Prostate gland (tissue), 2 donors: ENCODE measurements at regions not wholly inside any gene's neighbourhood (a gene's known extent, or its start where the extent isn't known, plus 50 kb on each side); places are given as distances from the start of the nearest gene placed in this dataset.
"Not testable (repeated sequence)": the region's sequence is repeated elsewhere in the genome, so short reads cannot be mapped to it uniquely, and the experiment has no call there.

Experiments used
- DNase-seq: peaks from one replicate; pipeline ENCODE4 v3.0.0-alpha.2; 2019; ENCODE audit warnings: low spot score
- H3K27ac ChIP-seq, 2 donors: fragments of 200-600 bp; sonication (generic); 2 replicates each; pipeline ENCODE4 v1.5.1; 2017 to 2019
- H3K27me3 ChIP-seq: fragments of 200-600 bp; sonication (generic); replicated peaks from 2 replicates; pipeline ENCODE4 v1.5.1; 2019; ENCODE audit not compliant: insufficient read depth
- H3K36me3 ChIP-seq, 2 donors: fragments of 200-600 bp; sonication (generic); 1 replicate in 1 of 2; 2 replicates in 1 of 2; pipeline versions ENCODE4 v1.5.1 to v1.8.1; 2017 to 2019
- H3K4me1 ChIP-seq: fragments of 200-600 bp; sonication (generic); replicated peaks from 2 replicates; pipeline ENCODE4 v1.5.1; 2019
- H3K4me3 ChIP-seq, 2 donors: fragments of 200-600 bp; sonication (generic); 2 replicates each; pipeline ENCODE4 v1.5.1; 2017 to 2019
- H3K9me3 ChIP-seq: fragments of 200-600 bp; sonication (generic); 2 replicates; pipeline ENCODE4 v1.5.1; 2017
- CTCF ChIP-seq, 4 experiments: fragments of 200-600 bp in 2 of 4; fragments of 450-650 bp in 2 of 4; sonication (generic) in 2 of 4; IDR thresholded peaks; 1 replicate in 3 of 4; 2 replicates in 1 of 4; pipeline ENCODE4 v1.5.1; 2016 to 2019; ENCODE audit warnings: antibody characterized with exemption in 4 of 4, mild to moderate bottlenecking in 2 of 4, moderate library complexity in 2 of 4
- POLR2A ChIP-seq: fragments of 450-650 bp; IDR thresholded peaks from one replicate; pipeline ENCODE4 v1.6.1; 2016; ENCODE audit warnings: antibody characterized with exemption, mild to moderate bottlenecking
- POLR2AphosphoS5 ChIP-seq: sonication (generic); formaldehyde crosslinking; IDR thresholded peaks from one replicate; pipeline ENCODE4 v1.6.1; 2017; ENCODE audit warnings: antibody characterized with exemption
- WGBS: methylation state at CpG from one replicate; pipeline ENCODE4 v1.1.5; 2018; 5-methylcytosine and 5-hydroxymethylcytosine counted together
- intact Hi-C: fragments of 100-400 bp; cut with DNase I; formaldehyde crosslinking; loops from one replicate; pipeline ENCODE4 v1.14.2; 2022

DNA sequence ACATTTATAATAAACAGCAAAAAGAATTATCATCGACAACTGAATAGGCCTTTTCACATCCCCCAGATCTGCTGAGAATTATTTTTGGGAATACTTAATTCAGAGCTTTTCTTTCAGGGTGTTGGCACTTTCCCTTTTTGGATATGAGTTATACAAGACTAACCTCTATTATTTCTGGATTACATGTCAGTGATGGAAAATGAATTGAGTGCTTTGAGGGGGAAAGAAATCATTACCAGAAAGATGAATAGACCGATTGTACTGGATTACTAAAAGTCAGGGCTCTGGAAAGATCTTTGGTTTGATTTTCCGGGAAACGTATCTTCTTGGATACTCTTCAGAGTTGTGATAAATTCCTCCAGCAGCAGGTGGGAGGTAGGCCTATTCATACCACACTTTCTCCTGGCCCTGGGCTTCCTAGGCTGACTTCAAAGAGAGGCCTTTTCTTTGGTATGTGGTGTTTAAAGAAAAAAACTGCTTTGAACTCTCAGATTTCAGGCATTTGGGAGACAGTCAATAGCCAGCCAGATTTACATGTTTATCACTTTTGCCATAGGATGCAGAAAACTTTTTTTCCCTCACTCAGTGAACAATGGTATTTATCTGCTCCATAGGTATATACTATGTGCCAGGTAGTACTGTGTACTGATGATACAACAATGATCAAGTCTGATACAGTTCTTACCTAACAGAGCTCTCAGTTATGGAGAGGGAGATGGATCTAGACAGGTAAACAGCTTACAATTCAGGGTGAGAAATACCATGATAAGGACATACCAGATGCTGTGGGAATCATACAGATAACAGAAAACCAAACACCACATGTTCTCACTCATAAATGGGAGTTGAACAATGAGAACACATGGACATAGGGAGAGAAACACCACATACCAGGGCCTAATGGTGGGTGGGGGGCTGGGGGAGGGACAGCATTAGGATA, 63.3 kb upstream of the ACTR3 start:
- Histone ChIP-seq H3K4me1 (no peaks in the 10 kb centered on the region), H3K36me3 (no peaks in the 10 kb centered on the region), H3K9me3 (no peaks in the 10 kb centered on the region), H3K27ac (no peak overlapping the region), H3K27me3 (no peaks in the 10 kb centered on the region), H3K4me3 (no peak overlapping the region)
- intact Hi-C loops, result no loop called here
- TF ChIP-seq CTCF (IDR thresholded peaks at IDR 0.05) (no peak), POLR2A (no peak), POLR2AphosphoS5 (no peak)
- WGBS, result 35% methylated on average over 4 of the region's 4 CpGs
- DNase-seq, result no peak

- H3K36me3 ChIP-seq, result no peaks in the 10 kb centered on the region
- H3K27ac ChIP-seq, result no peak overlapping the region
- TF ChIP-seq CTCF (IDR thresholded peaks at IDR 0.05), result no peak
- TF ChIP-seq POLR2A, result no peak
- TF ChIP-seq POLR2AphosphoS5, result no peak
- no peak overlapping the region for H3K4me3 ChIP-seq
- WGBS, result 62% methylated on average over 4 of the region's 4 CpGs
- no peaks in the 10 kb centered on the region for H3K27me3 ChIP-seq
- intact Hi-C loops, result no loop called here
- H3K9me3 ChIP-seq, result no peaks in the 10 kb centered on the region
- no peaks in the 10 kb centered on the region for H3K4me1 ChIP-seq
- no peak for DNase-seq
Observed at GRCh38 chr2:113823716-113824595, 65.9 kb upstream of the ACTR3 start.

GRCh38 chr2:113822087-113822815, 65.8 kb upstream of the SLC35F5 start:
- no peaks in the 10 kb centered on the region for H3K9me3 ChIP-seq
- H3K27me3 ChIP-seq, result no peaks in the 10 kb centered on the region
- 83% methylated on average over 7 of the region's 7 CpGs for WGBS
- no peak for TF ChIP-seq CTCF (IDR thresholded peaks at IDR 0.05)
- no peak for TF ChIP-seq POLR2A
- TF ChIP-seq POLR2AphosphoS5, result no peak
- H3K27ac ChIP-seq, result no peak overlapping the region
- H3K4me3 ChIP-seq, result no peak overlapping the region
- no peak for DNase-seq
- H3K36me3 ChIP-seq, result no peaks in the 10 kb centered on the region
- intact Hi-C loops, result no loop called here
- H3K4me1 ChIP-seq, result no peaks in the 10 kb centered on the region

GRCh38 chr2:113818382-113818951, 62.0 kb upstream of the SLC35F5 start:
- Histone ChIP-seq H3K4me1 (no peaks in the 10 kb centered on the region), H3K4me3 (no peak overlapping the region), H3K36me3 (no peaks in the 10 kb centered on the region), H3K27me3 (no peaks in the 10 kb centered on the region), H3K9me3 (no peaks in the 10 kb centered on the region), H3K27ac (peak overlapping the region; percentile 27 to 49)
- DNase-seq, result peak; percentile 42
- WGBS, result 11% methylated on average over 10 of the region's 10 CpGs
- TF ChIP-seq CTCF (IDR thresholded peaks at IDR 0.05) (no peak), POLR2A (no peak), POLR2AphosphoS5 (peak; percentile 70)
- intact Hi-C loops, result no loop called here

GRCh38 chr2:113813396-113813795, 57.0 kb upstream of the SLC35F5 start:
- WGBS, result 84% methylated on average over 3 of the region's 3 CpGs
- DNase-seq, intact Hi-C loops: not testable (repeated sequence)

More at GRCh38 chr2:113813396-113813795, 57.0 kb upstream of the SLC35F5 start:
- not testable (repeated sequence) for H3K27me3 ChIP-seq, H3K27ac ChIP-seq, H3K9me3 ChIP-seq, H3K4me1 ChIP-seq, H3K36me3 ChIP-seq, H3K4me3 ChIP-seq
